ENCODE measurements at regions not wholly inside any gene's neighbourhood (a gene's known extent, or its start where the extent isn't known, plus 50 kb on each side); places are given as distances from the start of the nearest gene placed in this dataset.

DNA sequence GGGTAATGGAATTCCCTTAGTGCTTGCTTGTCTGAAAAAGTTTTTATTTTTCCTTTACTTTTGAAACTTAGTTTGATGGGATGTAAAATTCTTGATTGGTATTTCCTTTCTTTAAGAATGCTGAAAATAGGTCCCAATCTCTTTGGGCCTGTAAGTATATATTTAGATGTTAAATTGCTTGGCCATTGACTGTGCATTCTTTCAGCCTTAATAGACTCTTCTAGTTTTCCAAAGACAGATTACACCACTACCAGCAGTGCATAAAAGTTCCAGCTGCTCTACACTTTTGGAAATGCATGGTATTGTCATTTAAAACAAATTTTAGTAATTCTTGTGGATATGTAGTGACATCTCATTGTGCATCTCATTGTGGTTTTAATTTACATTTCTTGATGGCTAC, 464.8 kb upstream of the USP24 start:
- CTCF ChIA-PET = no interaction called here
- Histone ChIP-seq H3K4me3 (ENCODE audit: low read depth, low read length) (no peak overlapping the region), H3K9me3 (ENCODE audit: control insufficient read depth, insufficient read depth, low read length) (no peaks in the 10 kb centered on the region), H3K27me3 (ENCODE audit: control insufficient read depth, insufficient read depth, low read length) (no peaks in the 10 kb centered on the region), H3K27ac (ENCODE audit: low read depth, low read length) (no peak overlapping the region)
- POLR2A ChIA-PET = interaction anchor here (0.9 kb wide), 1 partner anchor 39 kb away, joined by 4 read pairs; no protein-coding TSS in a partner anchor
- DNase-seq (ENCODE audit: low read depth, low spot score) = peak; percentile 54
- TF ChIP-seq, protein P1, sequence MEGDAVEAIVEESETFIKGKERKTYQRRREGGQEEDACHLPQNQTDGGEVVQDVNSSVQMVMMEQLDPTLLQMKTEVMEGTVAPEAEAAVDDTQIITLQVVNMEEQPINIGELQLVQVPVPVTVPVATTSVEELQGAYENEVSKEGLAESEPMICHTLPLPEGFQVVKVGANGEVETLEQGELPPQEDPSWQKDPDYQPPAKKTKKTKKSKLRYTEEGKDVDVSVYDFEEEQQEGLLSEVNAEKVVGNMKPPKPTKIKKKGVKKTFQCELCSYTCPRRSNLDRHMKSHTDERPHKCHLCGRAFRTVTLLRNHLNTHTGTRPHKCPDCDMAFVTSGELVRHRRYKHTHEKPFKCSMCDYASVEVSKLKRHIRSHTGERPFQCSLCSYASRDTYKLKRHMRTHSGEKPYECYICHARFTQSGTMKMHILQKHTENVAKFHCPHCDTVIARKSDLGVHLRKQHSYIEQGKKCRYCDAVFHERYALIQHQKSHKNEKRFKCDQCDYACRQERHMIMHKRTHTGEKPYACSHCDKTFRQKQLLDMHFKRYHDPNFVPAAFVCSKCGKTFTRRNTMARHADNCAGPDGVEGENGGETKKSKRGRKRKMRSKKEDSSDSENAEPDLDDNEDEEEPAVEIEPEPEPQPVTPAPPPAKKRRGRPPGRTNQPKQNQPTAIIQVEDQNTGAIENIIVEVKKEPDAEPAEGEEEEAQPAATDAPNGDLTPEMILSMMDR (IDR thresholded peaks at IDR 0.05; ENCODE audit: low read depth, low read length) = no peak

- DNase-seq (ENCODE audit: low read depth, low spot score) = no peak
- no peaks in the 10 kb centered on the region for H3K27me3 ChIP-seq (ENCODE audit: control insufficient read depth, insufficient read depth, low read length)
- POLR2A ChIA-PET = no interaction called here
- CTCF ChIA-PET = interaction anchor here (1.4 kb wide), 1 partner anchor 298 kb away, joined by 5 read pairs; no protein-coding TSS in a partner anchor
- TF ChIP-seq, protein P1 (IDR thresholded peaks at IDR 0.05; ENCODE audit: low read depth, low read length) = no peak
- H3K4me3 ChIP-seq (ENCODE audit: low read depth, low read length) = no peak overlapping the region
- H3K9me3 ChIP-seq (ENCODE audit: control insufficient read depth, insufficient read depth, low read length) = no peaks in the 10 kb centered on the region
- H3K27ac ChIP-seq (ENCODE audit: low read depth, low read length) = no peak overlapping the region
Measured at GRCh38 chr1:55673416-55673815, 458.3 kb upstream of the USP24 start.

GRCh38 chr1:55670331-55671082, 455.3 kb upstream of the USP24 start:
- CTCF ChIA-PET = interaction anchor here (1.0 to 1.5 kb wide), 2 partner anchors 384 to 914 kb away, joined by 3 read pairs; no protein-coding TSS in a partner anchor
- H3K27me3 ChIP-seq (ENCODE audit: control insufficient read depth, insufficient read depth, low read length) = no peaks in the 10 kb centered on the region
- H3K4me3 ChIP-seq (ENCODE audit: low read depth, low read length) = no peak overlapping the region
- H3K27ac ChIP-seq (ENCODE audit: low read depth, low read length) = no peak overlapping the region
- DNase-seq (ENCODE audit: low read depth, low spot score) = no peak
- POLR2A ChIA-PET = interaction anchor here (1.7 kb wide), 2 partner anchors 25 to 909 kb away, joined by 5 to 6 read pairs; partner anchors contain the start of gene PLPP3
- TF ChIP-seq, protein P1 (IDR thresholded peaks at IDR 0.05; ENCODE audit: low read depth, low read length) = no peak
- no peaks in the 10 kb centered on the region for H3K9me3 ChIP-seq (ENCODE audit: control insufficient read depth, insufficient read depth, low read length)

GRCh38 chr1:55669293-55669692, 454.1 kb upstream of the USP24 start:
- H3K4me3 ChIP-seq (ENCODE audit: low read depth, low read length) = no peak overlapping the region
- peak overlapping the region; percentile 23 for H3K27ac ChIP-seq (ENCODE audit: low read depth, low read length)
- DNase-seq (ENCODE audit: low read depth, low spot score) = peak; percentile 36
- TF ChIP-seq, protein P1 (IDR thresholded peaks at IDR 0.05; ENCODE audit: low read depth, low read length) = no peak
- H3K27me3 ChIP-seq (ENCODE audit: control insufficient read depth, insufficient read depth, low read length) = no peaks in the 10 kb centered on the region
- ChIA-PET POLR2A (interaction anchor here (1.7 kb wide), 2 partner anchors 27 to 910 kb away, joined by 5 to 6 read pairs; partner anchors contain the start of gene PLPP3), CTCF (interaction anchor here (0.8 to 1.6 kb wide), 3 partner anchors 18 to 1151 kb away, joined by 3 to 5 read pairs (median 5); no protein-coding TSS in a partner anchor)
- no peaks in the 10 kb centered on the region for H3K9me3 ChIP-seq (ENCODE audit: control insufficient read depth, insufficient read depth, low read length)

- Histone ChIP-seq H3K27ac (ENCODE audit: low read depth, low read length) (no peak overlapping the region), H3K27me3 (ENCODE audit: control insufficient read depth, insufficient read depth, low read length) (no peaks in the 10 kb centered on the region), H3K9me3 (ENCODE audit: control insufficient read depth, insufficient read depth, low read length) (no peaks in the 10 kb centered on the region), H3K4me3 (ENCODE audit: low read depth, low read length) (no peak overlapping the region)
- ChIA-PET POLR2A (no interaction called here), CTCF (no interaction called here)
- no peak for DNase-seq (ENCODE audit: low read depth, low spot score)
- TF ChIP-seq, protein P1 (IDR thresholded peaks at IDR 0.05; ENCODE audit: low read depth, low read length) = no peak
Measured at GRCh38 chr1:55662875-55663274, 447.7 kb upstream of the USP24 start.
